IMR-90 (cell line): ENCODE measurements at regions not wholly inside any gene's neighbourhood (a gene's known extent, or its start where the extent isn't known, plus 50 kb on each side); places are given as distances from the start of the nearest gene placed in this dataset.

Experiments
- CEBPB ChIP-seq: IDR thresholded peaks from 2 replicates; pipeline ENCODE4 v1.6.1; 2012; ENCODE audit warnings: low read depth, low read length, improper control_type of control experiment
- CTCF ChIP-seq: conservative IDR thresholded peaks from 2 replicates; pipeline ENCODE4 v1.5.1; 2012; ENCODE audit warnings: mild to moderate bottlenecking, low read depth, low read length, improper control_type of control experiment
- ELK1 ChIP-seq: fragments of 150-350 bp; IDR thresholded peaks from 2 replicates; pipeline ENCODE4 v1.6.1; 2016; ENCODE audit warnings: low read depth, mild to moderate bottlenecking, low read length, moderate library complexity, borderline replicate concordance
- MAFK ChIP-seq: IDR thresholded peaks from 2 replicates; pipeline ENCODE4 v1.6.1; 2012; ENCODE audit warnings: low read depth, low read length, improper control_type of control experiment
- MAZ ChIP-seq: IDR thresholded peaks from 2 replicates; pipeline ENCODE4 v1.6.1; 2012; ENCODE audit warnings: low read depth, mild to moderate bottlenecking, low read length, improper control_type of control experiment, moderate library complexity, borderline replicate concordance
- MXI1 ChIP-seq: IDR thresholded peaks from 2 replicates; pipeline ENCODE4 v1.6.1; 2012; ENCODE audit warnings: low read depth, mild to moderate bottlenecking, low read length, moderate library complexity, borderline replicate concordance
- POLR2A ChIP-seq: IDR thresholded peaks from 2 replicates; pipeline ENCODE4 v1.6.1; 2012; ENCODE audit warnings: mild to moderate bottlenecking, low read depth, low read length
- RAD21 ChIP-seq: IDR thresholded peaks from 2 replicates; pipeline ENCODE4 v1.6.1; 2012; ENCODE audit warnings: low read length, improper control_type of control experiment
- RFX5 ChIP-seq: IDR thresholded peaks from 2 replicates; pipeline ENCODE4 v1.8.0; 2012; ENCODE audit warnings: low read depth, mild to moderate bottlenecking, low read length, moderate library complexity
- SMC3 ChIP-seq: fragments of 150-350 bp; IDR thresholded peaks from 2 replicates; pipeline ENCODE4 v1.6.1; 2016; ENCODE audit warnings: low read depth, mild to moderate bottlenecking, antibody characterized with exemption, low read length, moderate library complexity
- USF2 ChIP-seq: fragments of 150-350 bp; IDR thresholded peaks from 2 replicates; pipeline ENCODE4 v1.6.1; 2017; ENCODE audit warnings: mild to moderate bottlenecking, antibody characterized with exemption, low read length, low read depth

GRCh38 chr6:112990971-112991370 lies 643.8 kb downstream of the RFPL4B start:
- TF ChIP-seq POLR2A (no peak), CEBPB (no peak), CTCF (no peak), USF2 (no peak), RFX5 (no peak), SMC3 (no peak), RAD21 (no peak), ELK1 (no peak), MXI1 (no peak), MAZ (no peak), MAFK (no peak)
